ENCODE measurements at regions not wholly inside any gene's neighbourhood (a gene's known extent, or its start where the extent isn't known, plus 50 kb on each side); places are given as distances from the start of the nearest gene placed in this dataset.

- intact Hi-C loops (cut with DNase I) = no loop called here
- 60 to 80% (median 70%) methylated on average over 2 of the region's 2 CpGs for WGBS, 4 donors
Observed at GRCh38 chr7:118111347-118111746, 72.6 kb upstream of the LSM8 start.

GRCh38 chr7:118114175-118114574 lies 69.8 kb upstream of the LSM8 start:
- Histone ChIP-seq H3K9me3 (replicated peaks in 1 of 3) (no peaks in the 10 kb centered on the region), H3K36me3 (replicated peaks in 1 of 2) (no peaks in the 10 kb centered on the region), H3K27ac (no peak overlapping the region), H3K4me1 (replicated peaks in 1 of 2) (no peaks in the 10 kb centered on the region), H3K27me3 (no peaks in the 10 kb centered on the region), H3K4me3 (no peak overlapping the region)
- no peak for DNase-seq
- TF ChIP-seq CTCF (IDR thresholded peaks at IDR 0.05) = no peak
- intact Hi-C loops (cut with DNase I) = no loop called here
- 82 to 90% (median 84%) methylated on average over 10 of the region's 10 CpGs for WGBS, 4 donors

More at GRCh38 chr7:118111347-118111746, 72.6 kb upstream of the LSM8 start:
- H3K9me3 ChIP-seq (replicated peaks in 1 of 3) = no peaks in the 10 kb centered on the region
- TF ChIP-seq POLR2A (IDR thresholded peaks at IDR 0.05) (no peak), CTCF (IDR thresholded peaks at IDR 0.05) (no peak)
- no peaks in the 10 kb centered on the region for H3K27me3 ChIP-seq
- no peak overlapping the region for H3K27ac ChIP-seq
- no peak for DNase-seq
- no peaks in the 10 kb centered on the region for H3K36me3 ChIP-seq (replicated peaks in 1 of 2)
- no peaks in the 10 kb centered on the region for H3K4me1 ChIP-seq (replicated peaks in 1 of 2)
- H3K4me3 ChIP-seq = no peak overlapping the region

GRCh38 chr7:118129041-118129795 lies 54.7 kb upstream of the LSM8 start:
- no peaks in the 10 kb centered on the region for H3K4me1 ChIP-seq (replicated peaks in 1 of 2)
- no peak overlapping the region for H3K4me3 ChIP-seq
- H3K36me3 ChIP-seq (replicated peaks in 1 of 2) = no peaks in the 10 kb centered on the region
- H3K27me3 ChIP-seq = no peaks in the 10 kb centered on the region
- TF ChIP-seq POLR2A (IDR thresholded peaks at IDR 0.05) (no peak), CTCF (IDR thresholded peaks at IDR 0.05) (no peak)
- DNase-seq = no peak
- 48 to 67% (median 53%) methylated on average over 2 to 3 of the region's 3 CpGs for WGBS, 4 donors
- intact Hi-C loops (cut with DNase I) = no loop called here
- H3K9me3 ChIP-seq (replicated peaks in 1 of 3) = no peaks in the 10 kb centered on the region
- H3K27ac ChIP-seq = no peak overlapping the region

- DNase-seq = no peak
- Histone ChIP-seq H3K36me3 (replicated peaks in 1 of 2) (no peaks in the 10 kb centered on the region), H3K27ac (no peak overlapping the region), H3K27me3 (no peaks in the 10 kb centered on the region), H3K4me1 (replicated peaks in 1 of 2) (no peaks in the 10 kb centered on the region), H3K9me3 (replicated peaks in 1 of 3) (no peaks in the 10 kb centered on the region), H3K4me3 (no peak overlapping the region)
- WGBS, 4 donors = 58 to 64% (median 63%) methylated on average over 2 of the region's 2 CpGs
- TF ChIP-seq CTCF (IDR thresholded peaks at IDR 0.05) (no peak), POLR2A (IDR thresholded peaks at IDR 0.05) (no peak)
- intact Hi-C loops (cut with DNase I) = no loop called here
Observed at GRCh38 chr7:118132764-118133163, 51.2 kb upstream of the LSM8 start.

Data from adrenal gland (tissue), 9 donors.